Transverse colon (tissue), 4 donors: ENCODE measurements at regions not wholly inside any gene's neighbourhood (a gene's known extent, or its start where the extent isn't known, plus 50 kb on each side); places are given as distances from the start of the nearest gene placed in this dataset.

Experiments used
- DNase-seq: peaks from one replicate; pipeline ENCODE4 v3.0.0-alpha.2; 2019
- H3K27ac ChIP-seq, 4 donors: fragments of 200-600 bp; sonication (generic); 2 replicates each; pipeline ENCODE4 v1.5.1; 2016 to 2018; ENCODE audit warnings: inconsistent platforms in 4 of 4
- H3K27me3 ChIP-seq: fragments of 200-600 bp; sonication (generic); 2 replicates; pipeline ENCODE4 v1.5.1; 2017; ENCODE audit warnings: inconsistent platforms
- H3K36me3 ChIP-seq, 4 donors: fragments of 200-600 bp; sonication (generic); 2 replicates each; pipeline ENCODE4 v1.5.1; 2017 to 2019; ENCODE audit warnings: inconsistent platforms in 4 of 4
- H3K4me1 ChIP-seq, 4 donors: fragments of 200-600 bp; sonication (generic); 2 replicates each; pipeline ENCODE4 v1.5.1; 2017 to 2020; ENCODE audit warnings: inconsistent platforms in 4 of 4
- H3K4me3 ChIP-seq, 4 donors: fragments of 200-600 bp; sonication (generic); 1 replicate in 1 of 4; 2 replicates in 3 of 4; pipeline versions ENCODE4 v1.5.1 to v1.6.1; 2017 to 2019; ENCODE audit warnings: inconsistent platforms in 4 of 4
- H3K9me3 ChIP-seq, 2 donors: fragments of 200-600 bp; sonication (generic); 2 replicates each; pipeline ENCODE4 v1.5.1; 2017 to 2019; ENCODE audit warnings: inconsistent platforms in 2 of 2
- EP300 ChIP-seq: sonication (generic); formaldehyde crosslinking; IDR thresholded peaks from one replicate; pipeline ENCODE4 v1.6.1; 2017; ENCODE audit warnings: antibody characterized with exemption, low read depth
- POLR2A ChIP-seq: fragments of 450-650 bp; IDR thresholded peaks from one replicate; pipeline ENCODE4 v1.6.1; 2016; ENCODE audit warnings: antibody characterized with exemption, mild to moderate bottlenecking, moderate library complexity
- POLR2AphosphoS5 ChIP-seq, 3 donors: sonication (generic); formaldehyde crosslinking; IDR thresholded peaks; one replicate each; pipeline ENCODE4 v1.6.1; 2016; ENCODE audit warnings: antibody characterized with exemption in 3 of 3
- WGBS, 2 donors: methylation state at CpG; one replicate each; pipeline ENCODE4 v1.1.5; 2018; ENCODE audit warnings: low coverage in 1 of 2; 5-methylcytosine and 5-hydroxymethylcytosine counted together
- in situ Hi-C, 4 donors: fragments of 200-750 bp; cut with MboI; loops; one replicate each; pipeline versions ENCODE4 v1.15.0 to v1.15.1; 2017; ENCODE audit warnings: low sequenced_read_pairs in 3 of 4, low pct_ligation_motif_present in 1 of 4, low pct_unique_long_range_greater_than_20kb in 1 of 4
- intact Hi-C: fragments of 100-400 bp; cut with DNase I; formaldehyde crosslinking; loops from one replicate; pipeline ENCODE4 v1.15.1; 2023; ENCODE audit warnings: low total_unique reads
- TF ChIP-seq, protein P1 (sequence below), 5 experiments: fragments of 200-600 bp in 3 of 5; fragments of 450-650 bp in 2 of 5; sonication (generic) in 3 of 5; IDR thresholded peaks; 1 replicate in 2 of 5; 2 replicates in 3 of 5; pipeline ENCODE4 v1.5.1; 2016 to 2017; ENCODE audit warnings: antibody characterized with exemption in 5 of 5, inconsistent platforms in 3 of 5, mild to moderate bottlenecking in 2 of 5, moderate library complexity in 1 of 5

DNA sequence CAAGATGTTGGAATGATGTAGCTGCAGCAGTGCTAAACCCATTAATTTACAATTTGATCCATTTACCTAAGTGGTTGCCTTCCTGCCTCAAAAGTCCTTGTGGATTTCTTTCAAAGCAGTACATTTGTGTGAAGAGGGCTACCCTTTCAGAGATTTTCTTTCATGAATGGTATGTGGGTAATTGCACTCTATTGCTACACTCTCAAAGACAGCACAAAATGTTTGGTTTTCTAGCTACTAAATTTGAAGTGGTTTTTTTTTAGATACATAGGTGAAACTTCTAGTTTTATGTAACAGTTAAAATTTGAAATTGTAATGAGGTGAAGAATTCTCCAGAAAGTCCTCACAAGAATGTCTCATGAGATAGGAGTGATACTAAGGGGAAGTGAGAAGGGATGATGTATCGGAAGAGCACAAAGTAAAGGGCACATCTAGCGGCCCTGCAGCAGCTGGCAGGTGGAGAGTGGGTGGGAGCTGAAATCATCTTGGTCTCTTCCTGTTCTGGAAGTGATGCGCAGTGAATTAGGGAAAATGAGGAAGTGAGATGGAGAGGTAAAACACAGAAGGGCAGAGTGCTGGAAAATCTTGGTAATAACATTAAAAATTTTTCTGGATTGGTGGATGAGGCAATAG is 236.8 kb upstream of the MAN1A1 start:
- H3K9me3 ChIP-seq = no peaks in the 10 kb centered on the region
- 61 to 66% methylated on average over 3 of the region's 3 CpGs for WGBS, 2 donors
- H3K27me3 ChIP-seq = no peaks in the 10 kb centered on the region
- no peak overlapping the region for H3K27ac ChIP-seq
- TF ChIP-seq POLR2A = no peak
- TF ChIP-seq, protein P1, sequence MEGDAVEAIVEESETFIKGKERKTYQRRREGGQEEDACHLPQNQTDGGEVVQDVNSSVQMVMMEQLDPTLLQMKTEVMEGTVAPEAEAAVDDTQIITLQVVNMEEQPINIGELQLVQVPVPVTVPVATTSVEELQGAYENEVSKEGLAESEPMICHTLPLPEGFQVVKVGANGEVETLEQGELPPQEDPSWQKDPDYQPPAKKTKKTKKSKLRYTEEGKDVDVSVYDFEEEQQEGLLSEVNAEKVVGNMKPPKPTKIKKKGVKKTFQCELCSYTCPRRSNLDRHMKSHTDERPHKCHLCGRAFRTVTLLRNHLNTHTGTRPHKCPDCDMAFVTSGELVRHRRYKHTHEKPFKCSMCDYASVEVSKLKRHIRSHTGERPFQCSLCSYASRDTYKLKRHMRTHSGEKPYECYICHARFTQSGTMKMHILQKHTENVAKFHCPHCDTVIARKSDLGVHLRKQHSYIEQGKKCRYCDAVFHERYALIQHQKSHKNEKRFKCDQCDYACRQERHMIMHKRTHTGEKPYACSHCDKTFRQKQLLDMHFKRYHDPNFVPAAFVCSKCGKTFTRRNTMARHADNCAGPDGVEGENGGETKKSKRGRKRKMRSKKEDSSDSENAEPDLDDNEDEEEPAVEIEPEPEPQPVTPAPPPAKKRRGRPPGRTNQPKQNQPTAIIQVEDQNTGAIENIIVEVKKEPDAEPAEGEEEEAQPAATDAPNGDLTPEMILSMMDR (IDR thresholded peaks at IDR 0.05) = no peak
- no peak for TF ChIP-seq POLR2AphosphoS5 (IDR thresholded peaks at IDR 0.05)
- TF ChIP-seq EP300 = no peak
- no peaks in the 10 kb centered on the region for H3K36me3 ChIP-seq
- intact Hi-C loops (no loop called here), in situ Hi-C loops (no loop called here)
- no peak for DNase-seq
- H3K4me1 ChIP-seq = peaks cover 0 to 6% (median 2%) of the 10 kb centered on the region in 4 donors
- no peak overlapping the region for H3K4me3 ChIP-seq

DNA sequence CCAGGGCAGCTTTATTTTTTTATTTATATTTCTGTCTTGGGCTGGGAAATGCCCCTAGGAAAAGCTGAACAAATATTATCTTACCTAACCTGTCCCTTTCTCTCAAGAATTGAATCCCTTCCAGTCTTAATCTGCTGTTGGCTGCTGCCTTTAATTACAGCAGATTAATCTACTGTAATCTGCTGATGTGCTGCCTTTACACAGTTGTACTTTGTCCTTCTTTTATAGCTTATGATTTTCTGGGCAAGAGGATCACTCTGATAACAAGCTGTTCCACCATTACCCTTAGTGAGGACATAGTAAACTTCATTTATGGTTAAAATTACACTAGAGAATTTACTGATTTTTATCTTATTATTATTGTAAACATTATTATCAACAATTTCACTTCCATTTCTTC is 234.5 kb upstream of the MAN1A1 start:
- Histone ChIP-seq H3K9me3 (no peaks in the 10 kb centered on the region), H3K27me3 (no peaks in the 10 kb centered on the region), H3K4me1 (peaks cover 0 to 6% (median 2%) of the 10 kb centered on the region in 4 donors), H3K36me3 (no peaks in the 10 kb centered on the region), H3K27ac (no peak overlapping the region), H3K4me3 (no peak overlapping the region)
- in situ Hi-C loops = no loop called here
- intact Hi-C loops = no loop called here
- TF ChIP-seq POLR2AphosphoS5 (IDR thresholded peaks at IDR 0.05) = no peak
- TF ChIP-seq, protein P1 (IDR thresholded peaks at IDR 0.05) = no peak
- no peak for TF ChIP-seq EP300
- TF ChIP-seq POLR2A = no peak
- DNase-seq = no peak

DNA sequence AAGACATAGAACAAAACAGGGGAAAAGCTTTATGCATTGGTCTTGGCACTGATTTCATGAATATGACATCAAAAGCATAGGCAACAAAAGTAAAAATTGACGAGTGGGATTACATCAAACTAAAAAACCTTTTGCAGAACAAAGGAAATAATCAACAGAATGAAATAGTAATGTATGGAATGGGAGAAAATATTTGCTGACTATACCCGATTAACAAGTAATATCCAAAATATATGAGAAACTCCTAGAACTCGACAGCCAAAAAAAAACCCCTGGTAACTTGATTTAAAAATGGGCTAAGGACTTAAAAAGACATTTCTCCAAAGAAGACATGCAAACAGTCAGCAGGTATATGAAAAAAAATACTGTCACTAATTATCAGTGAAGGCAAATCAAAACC is 231.7 kb upstream of the MAN1A1 start:
- Histone ChIP-seq H3K9me3 (peaks cover 0 to 5% of the 10 kb centered on the region in 2 donors), H3K27ac (no peak overlapping the region), H3K36me3 (no peaks in the 10 kb centered on the region), H3K4me3 (no peak overlapping the region), H3K4me1 (peaks cover 0 to 6% (median 2%) of the 10 kb centered on the region in 4 donors), H3K27me3 (no peaks in the 10 kb centered on the region)
- in situ Hi-C loops = no loop called here
- WGBS, 2 donors = 84 to 95% methylated on average over 3 of the region's 3 CpGs
- intact Hi-C loops = no loop called here
- no peak for DNase-seq
- no peak for TF ChIP-seq POLR2A

DNA sequence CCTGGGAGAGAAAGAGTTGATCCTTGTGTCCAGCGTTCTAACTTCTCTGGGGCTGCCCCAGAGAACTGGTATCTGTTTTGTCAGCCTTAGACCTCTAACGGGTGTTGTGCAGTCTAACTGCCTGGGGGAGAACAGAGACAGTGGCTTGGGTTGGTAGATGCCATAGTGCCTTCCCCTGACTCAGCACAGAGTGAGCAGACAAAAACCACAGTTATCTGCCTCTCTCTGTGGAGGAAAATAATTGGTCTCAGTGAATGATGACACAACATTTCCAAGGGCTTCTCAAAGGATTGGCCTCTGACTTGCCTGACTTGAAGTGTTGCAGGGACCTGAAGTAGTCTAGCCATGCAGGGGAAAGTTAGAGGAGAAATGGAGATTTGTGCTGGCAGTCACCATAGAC is 226.2 kb upstream of the MAN1A1 start:
- H3K36me3 ChIP-seq = no peaks in the 10 kb centered on the region
- H3K9me3 ChIP-seq = peaks cover 0 to 5% of the 10 kb centered on the region in 2 donors
- TF ChIP-seq, protein P1 (IDR thresholded peaks at IDR 0.05) = no peak
- TF ChIP-seq POLR2A (no peak), EP300 (no peak)
- H3K27ac ChIP-seq = no peak overlapping the region
- DNase-seq = no peak
- H3K4me3 ChIP-seq = no peak overlapping the region
- intact Hi-C loops = no loop called here
- no peaks in the 10 kb centered on the region for H3K27me3 ChIP-seq
- no peaks in the 10 kb centered on the region for H3K4me1 ChIP-seq
- 75 to 100% methylated on average over 1 to 2 of the region's 2 CpGs for WGBS, 2 donors
- in situ Hi-C loops = no loop called here

DNA sequence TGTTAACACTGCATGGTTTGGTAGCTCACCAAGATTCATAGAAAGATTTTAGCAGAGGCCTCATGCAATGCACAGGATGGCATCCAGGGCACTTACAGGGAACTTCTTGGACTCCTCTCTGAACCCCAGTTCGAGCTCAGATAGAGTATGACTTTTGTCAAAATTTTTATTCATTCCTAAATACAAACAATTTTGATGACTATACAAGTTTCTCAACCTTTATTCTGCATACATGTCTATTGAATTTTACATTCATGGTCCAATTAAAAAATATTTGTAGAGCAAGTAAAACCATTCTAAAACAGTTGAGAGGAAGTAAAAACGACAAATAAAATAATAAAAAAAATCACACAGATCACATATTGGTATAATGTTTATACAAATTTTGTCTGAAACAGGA is 219.0 kb upstream of the MAN1A1 start:
- no peaks in the 10 kb centered on the region for H3K9me3 ChIP-seq
- no peak for DNase-seq
- H3K27ac ChIP-seq = no peak overlapping the region
- no peaks in the 10 kb centered on the region for H3K27me3 ChIP-seq
- 74 to 75% methylated on average over 2 of the region's 2 CpGs for WGBS, 2 donors
- no peak for TF ChIP-seq EP300
- TF ChIP-seq POLR2AphosphoS5 (IDR thresholded peaks at IDR 0.05) = no peak
- TF ChIP-seq, protein P1 (IDR thresholded peaks at IDR 0.05) = no peak
- no peak for TF ChIP-seq POLR2A
- intact Hi-C loops = no loop called here
- no peak overlapping the region for H3K4me3 ChIP-seq
- in situ Hi-C loops = no loop called here
- H3K36me3 ChIP-seq = peaks cover 0 to 2% (median 0%) of the 10 kb centered on the region in 4 donors
- H3K4me1 ChIP-seq = no peaks in the 10 kb centered on the region
